NCI-H510A (cell line): ENCODE measurements at regions not wholly inside any gene's neighbourhood (a gene's known extent, or its start where the extent isn't known, plus 50 kb on each side); places are given as distances from the start of the nearest gene placed in this dataset.

Experiments used
- DNase-seq: peaks from one replicate; lab custom pipeline; 2025; lab: John Stamatoyannopoulos, UW

DNA sequence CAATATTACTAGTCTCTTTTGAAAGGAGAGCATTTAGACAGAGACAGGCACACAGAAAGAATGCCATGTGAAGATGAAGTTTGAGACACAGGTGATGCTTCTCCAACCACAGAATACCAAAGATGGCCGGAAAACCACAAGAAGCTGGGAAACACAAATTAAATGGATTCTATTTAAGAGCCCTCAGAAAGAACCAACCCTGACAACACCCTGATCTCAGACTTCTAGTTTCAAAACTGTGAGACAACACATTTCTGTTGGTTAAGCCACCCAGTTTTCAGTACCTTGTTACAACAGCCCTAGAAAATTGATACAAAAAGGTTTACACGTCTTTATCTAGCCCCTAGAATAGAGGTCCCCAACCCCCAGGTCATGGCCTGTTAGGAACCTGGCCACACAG is 79.8 kb upstream of the CCNG1 start:
- DNase-seq, result no peak

DNA sequence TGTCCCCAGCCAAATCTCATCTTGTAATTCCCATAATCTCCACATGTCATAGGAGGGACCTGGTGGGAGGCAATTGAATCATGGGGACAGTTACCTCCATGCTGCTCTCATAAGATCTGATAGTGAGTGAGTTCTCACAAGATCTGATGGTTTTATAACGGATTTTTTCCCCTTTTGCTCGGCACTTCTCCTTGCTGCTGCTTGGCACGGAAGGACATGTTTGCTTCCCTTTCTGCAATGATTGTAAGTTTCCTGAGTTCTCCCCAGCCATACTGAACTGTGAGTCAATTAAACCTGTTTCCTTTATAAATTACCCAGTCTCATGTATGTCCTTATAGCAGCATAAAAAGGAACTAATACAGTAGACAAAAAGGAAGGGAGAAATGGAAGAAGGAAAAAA is 76.7 kb upstream of the CCNG1 start:
- no peak for DNase-seq

GRCh38 chr5:163361450-163361849 is 75.9 kb upstream of the CCNG1 start:
- no peak for DNase-seq

- DNase-seq, result no peak
Measured at GRCh38 chr5:163362840-163363371, 74.5 kb upstream of the CCNG1 start.

DNA sequence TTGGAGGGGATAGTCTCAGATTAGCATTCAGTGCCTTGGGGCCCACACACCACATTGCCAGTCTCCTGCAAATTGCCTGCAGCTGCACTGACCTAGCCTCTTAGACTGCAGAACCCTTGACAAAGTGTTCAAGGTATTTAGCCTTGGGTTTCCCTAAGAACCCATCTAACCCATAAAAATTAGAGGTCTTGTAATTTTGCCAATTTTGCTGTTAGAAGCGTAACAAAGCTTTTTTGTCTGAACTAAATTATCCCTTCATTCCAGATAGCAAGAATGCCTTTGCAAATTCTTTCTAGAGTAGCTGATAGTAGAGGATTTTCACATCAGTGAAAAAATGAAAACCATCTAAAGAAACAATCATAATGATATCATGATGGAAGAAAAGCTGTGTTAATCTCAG is 74.0 kb upstream of the CCNG1 start:
- no peak for DNase-seq

- no peak for DNase-seq
Measured at GRCh38 chr5:163366757-163367156, 70.6 kb upstream of the CCNG1 start.

DNA sequence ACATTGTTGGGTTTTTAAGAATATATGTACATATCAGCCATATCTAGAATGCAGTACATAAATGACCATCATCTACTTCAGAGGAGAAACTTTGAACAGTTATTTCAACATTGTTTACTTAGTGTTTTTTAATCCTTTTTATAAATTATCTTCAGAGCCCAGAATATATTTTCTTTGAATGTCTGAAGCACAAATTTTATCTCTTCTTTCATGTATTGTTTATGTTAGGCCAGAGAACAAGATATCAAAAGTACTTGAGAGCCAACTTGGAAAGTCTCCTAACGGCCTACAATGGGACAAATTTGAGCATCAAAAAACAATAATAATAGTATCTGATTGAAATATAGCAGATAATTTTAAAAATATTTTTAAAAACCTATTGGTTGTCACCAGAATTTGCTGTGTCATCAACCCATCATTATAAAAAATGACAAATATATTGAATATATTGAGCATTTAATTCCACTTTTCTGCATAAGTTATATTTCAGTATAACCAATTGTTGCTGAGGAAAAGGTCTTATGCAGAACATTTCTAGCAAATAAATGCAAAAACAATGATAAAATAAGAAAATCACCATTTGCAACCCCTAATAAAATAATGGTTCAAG is 67.5 kb upstream of the CCNG1 start:
- DNase-seq, result no peak

- no peak for DNase-seq
Measured at GRCh38 chr5:163373436-163374084, 63.8 kb upstream of the CCNG1 start.

- DNase-seq, result no peak
Measured at GRCh38 chr5:163377982-163378381, 59.4 kb upstream of the CCNG1 start.

GRCh38 chr5:163379298-163380155 is 57.9 kb upstream of the CCNG1 start:
- no peak for DNase-seq

GRCh38 chr5:163381832-163382231 is 55.6 kb upstream of the CCNG1 start:
- DNase-seq, result no peak

GRCh38 chr5:163383754-163384153 is 53.6 kb upstream of the CCNG1 start:
- DNase-seq, result no peak

DNA sequence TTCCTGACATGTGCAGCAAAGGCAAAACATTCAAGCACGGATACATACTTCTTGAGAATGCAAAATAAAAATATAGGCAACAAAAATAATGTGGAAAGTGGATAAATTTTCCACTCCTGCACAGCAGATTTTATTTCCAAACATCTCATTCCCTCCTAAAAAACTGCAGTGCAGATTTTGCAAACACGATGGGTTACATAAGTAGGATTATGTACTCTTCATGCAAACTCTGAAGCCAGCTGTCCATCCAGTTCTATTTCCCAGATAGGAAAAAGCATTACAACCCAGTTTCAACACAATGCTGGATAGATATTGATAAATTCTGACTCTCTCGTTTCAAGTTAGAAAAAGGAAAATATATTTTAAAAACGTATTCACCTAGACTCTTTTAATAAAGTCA is 52.7 kb upstream of the CCNG1 start:
- no peak for DNase-seq

DNA sequence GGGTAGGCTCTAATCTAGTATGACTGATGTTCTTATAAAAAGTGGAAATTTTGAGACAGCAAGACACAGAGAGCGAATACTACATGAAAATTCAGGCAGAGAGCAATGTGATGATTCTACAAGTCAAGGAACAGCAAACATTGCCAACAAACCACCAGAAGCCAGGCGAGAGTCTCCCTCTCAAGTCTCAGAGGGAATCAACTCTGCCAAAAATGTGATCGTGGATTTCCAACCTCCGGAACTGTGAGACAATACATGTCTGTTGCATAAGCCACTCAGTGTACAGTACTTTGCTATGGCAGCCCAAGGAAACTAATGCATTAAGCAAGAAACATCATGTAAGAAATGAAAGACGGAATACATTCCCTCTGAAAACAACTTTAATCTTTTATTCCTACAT is 52.1 kb upstream of the CCNG1 start:
- no peak for DNase-seq

DNA sequence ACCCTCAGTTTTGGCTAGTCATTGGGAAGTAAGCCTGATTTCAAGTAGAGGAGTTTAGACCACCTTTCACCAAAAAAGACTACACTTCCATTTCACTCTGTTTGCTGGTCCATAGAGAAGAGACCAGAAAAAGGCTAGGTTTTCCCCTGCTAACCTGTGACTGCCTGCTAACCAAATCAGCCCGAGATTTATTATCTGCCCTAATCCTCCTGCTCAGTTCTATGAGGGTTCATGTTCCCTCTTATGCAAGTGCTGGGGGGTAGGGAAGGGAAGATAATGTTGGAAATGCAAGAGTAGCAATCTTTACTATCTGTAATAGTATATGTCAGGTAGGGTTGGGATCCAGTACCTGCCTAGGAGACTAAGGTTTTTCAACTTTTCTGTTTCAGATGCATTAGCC is 51.6 kb upstream of the CCNG1 start:
- no peak for DNase-seq

GRCh38 chr5:163386352-163386751 is 51.0 kb upstream of the CCNG1 start:
- no peak for DNase-seq

DNA sequence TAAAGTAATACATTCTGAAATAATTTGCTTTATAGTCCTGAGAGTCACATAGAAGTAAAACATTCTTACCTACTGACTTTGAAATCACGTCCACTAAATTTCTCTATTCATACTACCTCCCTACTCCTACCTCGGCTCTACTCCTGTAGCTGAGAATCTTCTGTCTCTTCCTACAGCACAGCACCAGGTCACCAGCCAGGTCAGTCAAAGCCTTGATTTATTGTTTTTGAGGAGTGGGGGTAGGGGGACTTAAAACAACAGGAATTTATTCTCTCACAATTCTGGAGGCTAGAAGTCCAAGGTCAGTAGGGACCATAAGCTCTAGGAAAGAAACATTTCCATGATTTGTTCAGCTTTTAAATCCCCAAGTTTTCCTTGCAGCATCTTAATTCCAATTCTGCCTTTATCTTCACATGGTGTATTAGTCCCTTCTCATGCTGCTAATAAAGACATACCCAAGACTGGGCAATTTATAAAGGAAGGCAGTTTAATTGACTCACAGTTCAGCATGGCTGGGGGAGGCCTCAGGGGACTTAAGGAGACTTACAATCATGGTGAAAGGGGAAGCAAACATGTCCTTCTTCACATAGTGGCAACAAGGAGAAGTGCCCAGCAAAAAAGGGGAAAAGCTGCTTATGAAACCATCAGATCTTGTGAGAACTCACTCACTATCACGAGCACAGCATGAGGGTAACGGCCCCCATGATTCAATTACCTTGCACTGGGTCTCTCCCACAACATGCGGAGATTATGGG is 49.6 kb upstream of the CCNG1 start:
- DNase-seq, result no peak
